ENCODE measurements at regions not wholly inside any gene's neighbourhood (a gene's known extent, or its start where the extent isn't known, plus 50 kb on each side); places are given as distances from the start of the nearest gene placed in this dataset.

- TF ChIP-seq, protein P1, sequence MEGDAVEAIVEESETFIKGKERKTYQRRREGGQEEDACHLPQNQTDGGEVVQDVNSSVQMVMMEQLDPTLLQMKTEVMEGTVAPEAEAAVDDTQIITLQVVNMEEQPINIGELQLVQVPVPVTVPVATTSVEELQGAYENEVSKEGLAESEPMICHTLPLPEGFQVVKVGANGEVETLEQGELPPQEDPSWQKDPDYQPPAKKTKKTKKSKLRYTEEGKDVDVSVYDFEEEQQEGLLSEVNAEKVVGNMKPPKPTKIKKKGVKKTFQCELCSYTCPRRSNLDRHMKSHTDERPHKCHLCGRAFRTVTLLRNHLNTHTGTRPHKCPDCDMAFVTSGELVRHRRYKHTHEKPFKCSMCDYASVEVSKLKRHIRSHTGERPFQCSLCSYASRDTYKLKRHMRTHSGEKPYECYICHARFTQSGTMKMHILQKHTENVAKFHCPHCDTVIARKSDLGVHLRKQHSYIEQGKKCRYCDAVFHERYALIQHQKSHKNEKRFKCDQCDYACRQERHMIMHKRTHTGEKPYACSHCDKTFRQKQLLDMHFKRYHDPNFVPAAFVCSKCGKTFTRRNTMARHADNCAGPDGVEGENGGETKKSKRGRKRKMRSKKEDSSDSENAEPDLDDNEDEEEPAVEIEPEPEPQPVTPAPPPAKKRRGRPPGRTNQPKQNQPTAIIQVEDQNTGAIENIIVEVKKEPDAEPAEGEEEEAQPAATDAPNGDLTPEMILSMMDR (IDR thresholded peaks at IDR 0.05; ENCODE audit: poor library complexity): no peak
- TF ChIP-seq EZH2 (IDR thresholded peaks at IDR 0.05; ENCODE audit: borderline replicate concordance) (no peak), EZH2phosphoT487 (IDR thresholded peaks at IDR 0.05; ENCODE audit: low read depth, severe bottlenecking, unreplicated experiment) (no peak)
These were observed 462.5 kb upstream of the SOX5 start for GRCh38 chr12:24411948-24412347.
